Activated B cell treated with CpG ODN at 0.5 μM for 24 hours (primary cell): ENCODE measurements at regions not wholly inside any gene's neighbourhood (a gene's known extent, or its start where the extent isn't known, plus 50 kb on each side); places are given as distances from the start of the nearest gene placed in this dataset.

Experiments used
- ATAC-seq: fragments of 200-7000 bp; cut with Tn5 transposase; one replicate; pipeline ENCODE4 v1.10.0; 2021; ENCODE audit warnings: low read depth, mild to moderate bottlenecking, moderate library complexity
- CTCF ChIA-PET: fragments of 350-600 bp; sonication (Branson Sonifier 250); formaldehyde crosslinking; loops from one replicate; lab custom pipeline; 2021; ENCODE audit warnings: antibody characterized with exemption; lab: Charles Lee
- POLR2A ChIA-PET: fragments of 350-600 bp; sonication (Branson Sonifier 250); formaldehyde crosslinking; loops from one replicate; lab custom pipeline; 2021; ENCODE audit warnings: antibody characterized with exemption; lab: Charles Lee
- DNase-seq: peaks from one replicate; pipeline ENCODE4 v3.0.0; 2022
- H3K27ac Mint-ChIP-seq: one replicate; pipeline ENCODE4 v1.8.0; 2020; ENCODE audit warnings: mixed read lengths
- H3K27me3 Mint-ChIP-seq: one replicate; pipeline ENCODE4 v1.8.0; 2021; ENCODE audit warnings: mixed read lengths
- H3K36me3 Mint-ChIP-seq: one replicate; pipeline ENCODE4 v1.8.0; 2021; ENCODE audit warnings: low read depth, mixed read lengths
- H3K4me1 Mint-ChIP-seq: one replicate; pipeline ENCODE4 v1.8.0; 2021; ENCODE audit warnings: mixed read lengths
- H3K4me3 Mint-ChIP-seq: one replicate; pipeline ENCODE4 v1.8.0; 2020; ENCODE audit warnings: mild to moderate bottlenecking, mixed read lengths
- H3K9me3 Mint-ChIP-seq: one replicate; pipeline ENCODE4 v1.8.0; 2020; ENCODE audit warnings: mixed read lengths
- CTCF ChIP-seq: fragments of 200-600 bp; IDR thresholded peaks from one replicate; pipeline ENCODE4 v1.8.0; 2022; ENCODE audit warnings: antibody characterized with exemption, mild to moderate bottlenecking
- intact Hi-C: fragments of 100-400 bp; cut with micrococcal nuclease; formaldehyde crosslinking; loops from one replicate; pipeline ENCODE4 v1.15.1; 2024

DNA sequence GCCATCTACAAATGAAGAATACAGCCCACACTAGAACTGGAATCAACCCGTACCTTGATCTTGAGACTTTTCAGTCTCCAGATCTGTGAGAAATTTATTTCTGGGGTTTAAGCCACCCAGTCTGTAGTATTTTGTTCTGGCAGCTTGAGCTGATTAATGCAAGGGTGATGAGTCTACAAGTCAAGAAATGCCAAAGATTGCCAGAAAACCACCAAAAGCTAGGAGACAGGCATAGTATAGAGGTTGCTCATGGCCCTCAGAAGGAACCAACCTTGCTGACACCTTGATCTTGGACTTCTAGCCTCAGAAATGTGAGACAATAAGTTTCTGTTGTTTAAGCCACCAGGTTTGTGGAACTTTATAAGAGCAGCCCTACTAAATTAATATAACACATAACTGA lies 428.2 kb upstream of the KLF12 start:
- POLR2A ChIA-PET: no interaction called here
- Mint-ChIP-seq H3K27ac (no peak overlapping the region), H3K4me3 (no peak overlapping the region), H3K36me3 (no peaks in the 10 kb centered on the region), H3K4me1 (peaks cover 10% of the 10 kb centered on the region), H3K27me3 (peaks cover 8% of the 10 kb centered on the region), H3K9me3 (no peaks in the 10 kb centered on the region)
- intact Hi-C loops: loop anchor here (10.0 kb wide), 1 partner anchor 428 kb away; the partner anchor contains the start of gene KLF12
- no peak for TF ChIP-seq CTCF
- CTCF ChIA-PET: no interaction called here
- ATAC-seq (no peak), DNase-seq (no peak)

GRCh38 chr13:74561155-74561554 lies 427.0 kb upstream of the KLF12 start:
- ATAC-seq: no peak
- ChIA-PET POLR2A (no interaction called here), CTCF (no interaction called here)
- intact Hi-C loops: loop anchor here (2.0 to 10.0 kb wide), 2 partner anchors 18 to 426 kb away; partner anchors contain the start of gene KLF12
- Mint-ChIP-seq H3K27me3 (peaks cover 5% of the 10 kb centered on the region), H3K27ac (no peak overlapping the region), H3K9me3 (no peaks in the 10 kb centered on the region), H3K36me3 (no peaks in the 10 kb centered on the region), H3K4me3 (no peak overlapping the region), H3K4me1 (peaks cover 20% of the 10 kb centered on the region)
- DNase-seq: no peak
- no peak for TF ChIP-seq CTCF

- TF ChIP-seq CTCF: no peak
- H3K27ac Mint-ChIP-seq: no peak overlapping the region
- no peak for DNase-seq
- CTCF ChIA-PET: no interaction called here
- H3K4me1 Mint-ChIP-seq: peaks cover 27% of the 10 kb centered on the region
- H3K27me3 Mint-ChIP-seq: no peaks in the 10 kb centered on the region
- POLR2A ChIA-PET: no interaction called here
- ATAC-seq: no peak
- intact Hi-C loops: loop anchor here (2.0 to 10.0 kb wide), 2 partner anchors 18 to 426 kb away; partner anchors contain the start of gene KLF12
- H3K9me3 Mint-ChIP-seq: no peaks in the 10 kb centered on the region
- H3K4me3 Mint-ChIP-seq: no peak overlapping the region
- no peaks in the 10 kb centered on the region for H3K36me3 Mint-ChIP-seq
These were observed 426.1 kb upstream of the KLF12 start for GRCh38 chr13:74560325-74560724.

- no peak for DNase-seq
- ATAC-seq: no peak
These were observed 423.7 kb upstream of the KLF12 start for GRCh38 chr13:74557870-74558269.

More at GRCh38 chr13:74557870-74558269, 423.7 kb upstream of the KLF12 start:
- no peaks in the 10 kb centered on the region for H3K27me3 Mint-ChIP-seq
- CTCF ChIA-PET: no interaction called here
- peaks cover 34% of the 10 kb centered on the region for H3K4me1 Mint-ChIP-seq
- POLR2A ChIA-PET: no interaction called here
- H3K36me3 Mint-ChIP-seq: no peaks in the 10 kb centered on the region
- intact Hi-C loops: no loop called here
- no peak overlapping the region for H3K4me3 Mint-ChIP-seq
- no peak overlapping the region for H3K27ac Mint-ChIP-seq
- H3K9me3 Mint-ChIP-seq: no peaks in the 10 kb centered on the region
- no peak for TF ChIP-seq CTCF
